ENCODE measurements at regions not wholly inside any gene's neighbourhood (a gene's known extent, or its start where the extent isn't known, plus 50 kb on each side); places are given as distances from the start of the nearest gene placed in this dataset.

DNA sequence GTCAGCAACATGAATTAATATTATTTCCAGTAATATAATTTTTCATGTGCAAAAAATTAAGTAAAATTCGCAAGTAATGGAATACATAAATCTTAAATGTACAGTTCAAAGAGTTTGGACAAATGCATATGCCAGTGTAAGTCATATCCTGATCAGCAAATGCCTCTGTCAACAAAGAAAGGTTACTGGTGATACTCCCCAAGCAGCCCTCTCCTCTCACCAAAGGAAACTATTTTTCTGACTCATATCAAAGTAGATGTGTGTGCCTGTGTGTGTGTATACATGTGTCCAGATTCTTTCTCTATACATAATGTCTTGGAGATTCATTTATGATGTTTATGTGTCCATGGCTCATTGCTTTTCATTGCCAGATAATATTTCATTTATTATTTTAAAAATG, 1035.0 kb downstream of the SLC16A7 start:
- no peak for DNase-seq (ENCODE audit: low read depth in 1 of 2, low spot score in 2 of 2)
- Histone ChIP-seq H3K27ac (ENCODE audit: low read depth, low read length) (no peak overlapping the region), H4K8ac (ENCODE audit: extremely low read depth, insufficient read depth, low read length) (no peak overlapping the region), H2AK5ac (ENCODE audit: low read depth, low read length) (no peak overlapping the region), H3K27me3 (replicated peaks in 1 of 4; ENCODE audit: control insufficient read depth in 3 of 4, extremely low read depth in 1 of 4, insufficient read depth in 3 of 4, low read length in 3 of 4) (peaks cover 0 to 1% (median 0%) of the 10 kb centered on the region in 4 experiments; a peak in 1 of 7 replicates), H3K36me3 (ENCODE audit: control insufficient read depth in 2 of 4, insufficient read depth in 4 of 4, low read length in 3 of 4) (no peaks in the 10 kb centered on the region), H3K79me1 (ENCODE audit: low read depth, low read length) (no peaks in the 10 kb centered on the region), H3K9ac (replicated peaks in 1 of 4; ENCODE audit: extremely low read depth in 1 of 4, low read depth in 3 of 4, low read length in 3 of 4) (no peak overlapping the region), H2BK5ac (ENCODE audit: low read depth, low read length) (no peak overlapping the region), H3K56ac (replicated peaks; ENCODE audit: insufficient read length, low read depth, low read length) (no peak overlapping the region), H4K91ac (replicated peaks; ENCODE audit: insufficient read length, low read length) (no peak overlapping the region), H2BK20ac (ENCODE audit: low read length) (no peak overlapping the region), H3K4me1 (replicated peaks in 1 of 4; ENCODE audit: control insufficient read depth in 3 of 4, insufficient read depth in 4 of 4, low read length in 3 of 4) (no peaks in the 10 kb centered on the region), H4K5ac (ENCODE audit: insufficient read length, low read depth, low read length) (no peak overlapping the region), H2BK12ac (ENCODE audit: low read depth, low read length) (no peak overlapping the region), H3K23me2 (ENCODE audit: low read depth, low read length) (no peaks in the 10 kb centered on the region), H2BK120ac (replicated peaks; ENCODE audit: low read depth, low read length) (no peak overlapping the region), H3K23ac (ENCODE audit: insufficient read length) (no peak overlapping the region), H3K4ac (replicated peaks; ENCODE audit: insufficient read length, low read depth, low read length) (no peak overlapping the region), H3K9me3 (ENCODE audit: insufficient read depth in 2 of 2, low read depth in 1 of 2, low read length in 1 of 2) (no peaks in the 10 kb centered on the region; a peak in 1 of 4 replicates), H3K79me2 (ENCODE audit: control insufficient read depth in 1 of 2, insufficient read depth in 2 of 2, low read length in 2 of 2) (no peaks in the 10 kb centered on the region), H3K14ac (ENCODE audit: insufficient read length) (no peak overlapping the region), H3K18ac (ENCODE audit: extremely low read depth, low read length) (no peak overlapping the region), H3K4me2 (ENCODE audit: insufficient read depth in 1 of 2, low read depth in 2 of 2, low read length in 2 of 2) (no peak overlapping the region), H3K4me3 (ENCODE audit: extremely low read depth in 1 of 4, insufficient read depth in 2 of 4, low read depth in 3 of 4, low read length in 4 of 4) (no peak overlapping the region), H2BK15ac (ENCODE audit: low read length) (no peak overlapping the region), H4K20me1 (replicated peaks in 1 of 2; ENCODE audit: control insufficient read depth in 1 of 2, insufficient read depth in 2 of 2, low read length in 2 of 2) (no peaks in the 10 kb centered on the region), H2AFZ (ENCODE audit: low read length) (no peak overlapping the region)
- CTCF ChIA-PET (ENCODE audit: partially characterized antibody), result no interaction called here
- no peak for FAIRE-seq
- POLR2A ChIA-PET (ENCODE audit: partially characterized antibody), result no interaction called here
- WGBS, 2 experiments (ENCODE audit: extremely low coverage in 1 of 2, insufficient coverage in 1 of 2, insufficient read length in 1 of 2, insufficient replicate concordance in 2 of 2, low coverage in 1 of 2, low lambda C conversion rate in 2 of 2, missing lambda C conversion rate in 1 of 2), result 100% methylated on average over 1 of the region's 1 CpG; no CpG with 5 or more reads in 1 of the 2 experiments
- TF ChIP-seq MAFK (IDR thresholded peaks at IDR 0.05; ENCODE audit: low read depth, low read length), result no peak
